Stimulated activated CD8-positive, alpha-beta memory T cell treated with anti-CD3 and anti-CD28 coated beads, Interleukin-15, amount 100 ng/mL, for 1 hour (primary cell): ENCODE measurements at regions not wholly inside any gene's neighbourhood (a gene's known extent, or its start where the extent isn't known, plus 50 kb on each side); places are given as distances from the start of the nearest gene placed in this dataset.

Experiments used
- DNase-seq: peaks from one replicate; pipeline ENCODE4 v3.0.0-alpha.2; 2020; ENCODE audit warnings: low read depth

GRCh38 chr13:40146611-40147117, 491.2 kb downstream of the COG6 start:
- DNase-seq: no peak

- DNase-seq: no peak
Observed at GRCh38 chr13:40148101-40148500, 492.6 kb downstream of the COG6 start.

- no peak for DNase-seq
Observed at GRCh38 chr13:40148742-40149141, 493.3 kb downstream of the COG6 start.

- no peak for DNase-seq
Observed at GRCh38 chr13:40149611-40150274, 494.3 kb downstream of the COG6 start.

- no peak for DNase-seq
Observed at GRCh38 chr13:40151673-40152072, 496.2 kb downstream of the COG6 start.

- no peak for DNase-seq
Observed at GRCh38 chr13:40152145-40152544, 496.7 kb downstream of the COG6 start.

GRCh38 chr13:40152922-40153321, 497.5 kb downstream of the COG6 start:
- no peak for DNase-seq

GRCh38 chr13:40153516-40153915, 498.1 kb downstream of the COG6 start:
- DNase-seq: no peak

- DNase-seq: no peak
Observed at GRCh38 chr13:40155201-40155600, 499.7 kb downstream of the COG6 start.

- no peak for DNase-seq
Observed at GRCh38 chr13:40158218-40158617, 502.8 kb downstream of the COG6 start.

- no peak for DNase-seq
Observed at GRCh38 chr13:40158757-40159156, 503.3 kb downstream of the COG6 start.

GRCh38 chr13:40159736-40160135, 504.3 kb downstream of the COG6 start:
- no peak for DNase-seq

GRCh38 chr13:40160618-40161350, 505.3 kb downstream of the COG6 start:
- no peak for DNase-seq

GRCh38 chr13:40161351-40161810, 505.1 kb downstream of the FOXO1 start:
- no peak for DNase-seq

GRCh38 chr13:40161931-40162330, 504.5 kb downstream of the FOXO1 start:
- DNase-seq: no peak

GRCh38 chr13:40163066-40164000, 503.1 kb downstream of the FOXO1 start:
- DNase-seq: no peak

- DNase-seq: no peak
Observed at GRCh38 chr13:40164133-40164532, 502.3 kb downstream of the FOXO1 start.

GRCh38 chr13:40165316-40165932, 501.0 kb downstream of the FOXO1 start:
- DNase-seq: no peak

- no peak for DNase-seq
Observed at GRCh38 chr13:40167327-40167726, 499.1 kb downstream of the FOXO1 start.

- DNase-seq: no peak
Observed at GRCh38 chr13:40168425-40169166, 497.8 kb downstream of the FOXO1 start.

GRCh38 chr13:40169476-40169875, 497.0 kb downstream of the FOXO1 start:
- DNase-seq: no peak
